Stimulated activated naive CD4-positive, alpha-beta T cell treated with Interleukin-2 at 50 U/mL for 16 hours (primary cell): ENCODE measurements at regions not wholly inside any gene's neighbourhood (a gene's known extent, or its start where the extent isn't known, plus 50 kb on each side); places are given as distances from the start of the nearest gene placed in this dataset.
"Not testable (repeated sequence)": the region's sequence is repeated elsewhere in the genome, so short reads cannot be mapped to it uniquely, and the experiment has no call there.

ENCODE experiments used
- DNase-seq: peaks from one replicate; lab custom pipeline; 2025; lab: John Stamatoyannopoulos, UW

- no peak for DNase-seq
These were observed 85.4 kb upstream of the OLIG2 start for GRCh38 chr21:32940079-32941014.

- DNase-seq = no peak
These were observed 84.5 kb upstream of the OLIG2 start for GRCh38 chr21:32941263-32941662.

- DNase-seq = no peak
These were observed 79.1 kb upstream of the OLIG2 start for GRCh38 chr21:32946654-32947053.

- no peak for DNase-seq
These were observed 78.0 kb upstream of the OLIG2 start for GRCh38 chr21:32947736-32948135.

GRCh38 chr21:32949701-32950100 lies 76.0 kb upstream of the OLIG2 start:
- DNase-seq = no peak

- DNase-seq = no peak
These were observed 74.7 kb upstream of the OLIG2 start for GRCh38 chr21:32951041-32951440.

GRCh38 chr21:32954353-32954752 lies 71.4 kb upstream of the OLIG2 start:
- DNase-seq = no peak

GRCh38 chr21:32955311-32956060 lies 70.2 kb upstream of the OLIG2 start:
- no peak for DNase-seq

- DNase-seq = no peak
These were observed 69.6 kb upstream of the OLIG2 start for GRCh38 chr21:32956061-32956656.

GRCh38 chr21:32957545-32957944 lies 68.2 kb upstream of the OLIG2 start:
- DNase-seq = no peak

- no peak for DNase-seq
These were observed 67.3 kb upstream of the OLIG2 start for GRCh38 chr21:32958288-32959002.

GRCh38 chr21:32962268-32962667 lies 63.5 kb upstream of the OLIG2 start:
- no peak for DNase-seq

- no peak for DNase-seq
These were observed 60.5 kb upstream of the OLIG2 start for GRCh38 chr21:32965129-32965680.

GRCh38 chr21:32966120-32966519 lies 59.6 kb upstream of the OLIG2 start:
- no peak for DNase-seq

GRCh38 chr21:32968103-32968502 lies 57.6 kb upstream of the OLIG2 start:
- not testable (repeated sequence) for DNase-seq

- DNase-seq = no peak
These were observed 51.1 kb upstream of the OLIG2 start for GRCh38 chr21:32974653-32975052.

GRCh38 chr21:32975811-32976431 lies 49.8 kb upstream of the OLIG2 start:
- DNase-seq = no peak
